Hepatocyte (in vitro differentiated cells): ENCODE measurements at regions not wholly inside any gene's neighbourhood (a gene's known extent, or its start where the extent isn't known, plus 50 kb on each side); places are given as distances from the start of the nearest gene placed in this dataset.

Source experiments
- EZH2 ChIP-seq: fragments of 200-600 bp; sonication (generic); IDR thresholded peaks from 2 replicates; pipeline ENCODE4 v1.6.1; 2016; ENCODE audit warnings: antibody characterized with exemption, mild to moderate bottlenecking, borderline replicate concordance
- EZH2phosphoT487 ChIP-seq: fragments of 200-600 bp; sonication (generic); IDR thresholded peaks from one replicate; pipeline ENCODE4 v1.6.1; 2018; ENCODE audit warnings: antibody characterized with exemption, mild to moderate bottlenecking, low read depth, moderate library complexity; ENCODE audit not compliant: unreplicated experiment, severe bottlenecking
- TF ChIP-seq, protein P1 (sequence below): fragments of 200-600 bp; sonication (generic); IDR thresholded peaks from 2 replicates; pipeline ENCODE4 v1.5.1; 2016; ENCODE audit warnings: antibody characterized with exemption, mild to moderate bottlenecking; ENCODE audit not compliant: poor library complexity

DNA sequence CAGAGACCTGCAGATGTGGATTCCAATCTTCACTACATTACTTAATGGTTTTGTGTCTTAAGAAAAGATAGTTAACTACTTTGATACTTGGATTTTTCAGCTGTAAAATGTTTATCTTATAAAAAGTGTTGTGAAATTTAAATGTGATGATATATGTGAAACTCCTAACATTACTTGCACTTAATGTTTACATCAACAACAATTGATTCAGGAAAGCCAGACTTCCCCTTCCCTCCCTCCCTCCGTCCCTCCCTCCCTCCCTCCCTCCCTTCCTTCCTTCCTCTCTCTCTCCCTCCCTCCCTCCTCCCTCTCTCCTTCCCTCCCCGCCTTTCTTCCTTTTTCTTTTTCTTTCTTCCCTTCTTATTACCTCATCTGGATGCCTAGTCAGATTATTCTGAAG lies 773.9 kb upstream of the FAM98A start:
- TF ChIP-seq, protein P1, sequence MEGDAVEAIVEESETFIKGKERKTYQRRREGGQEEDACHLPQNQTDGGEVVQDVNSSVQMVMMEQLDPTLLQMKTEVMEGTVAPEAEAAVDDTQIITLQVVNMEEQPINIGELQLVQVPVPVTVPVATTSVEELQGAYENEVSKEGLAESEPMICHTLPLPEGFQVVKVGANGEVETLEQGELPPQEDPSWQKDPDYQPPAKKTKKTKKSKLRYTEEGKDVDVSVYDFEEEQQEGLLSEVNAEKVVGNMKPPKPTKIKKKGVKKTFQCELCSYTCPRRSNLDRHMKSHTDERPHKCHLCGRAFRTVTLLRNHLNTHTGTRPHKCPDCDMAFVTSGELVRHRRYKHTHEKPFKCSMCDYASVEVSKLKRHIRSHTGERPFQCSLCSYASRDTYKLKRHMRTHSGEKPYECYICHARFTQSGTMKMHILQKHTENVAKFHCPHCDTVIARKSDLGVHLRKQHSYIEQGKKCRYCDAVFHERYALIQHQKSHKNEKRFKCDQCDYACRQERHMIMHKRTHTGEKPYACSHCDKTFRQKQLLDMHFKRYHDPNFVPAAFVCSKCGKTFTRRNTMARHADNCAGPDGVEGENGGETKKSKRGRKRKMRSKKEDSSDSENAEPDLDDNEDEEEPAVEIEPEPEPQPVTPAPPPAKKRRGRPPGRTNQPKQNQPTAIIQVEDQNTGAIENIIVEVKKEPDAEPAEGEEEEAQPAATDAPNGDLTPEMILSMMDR: no peak
- TF ChIP-seq EZH2: no peak
- TF ChIP-seq EZH2phosphoT487: no peak
